ENCODE measurements at regions not wholly inside any gene's neighbourhood (a gene's known extent, or its start where the extent isn't known, plus 50 kb on each side); places are given as distances from the start of the nearest gene placed in this dataset.

GRCh38 chrX:10714531-10714930 lies 94.1 kb upstream of the MID1 start:
- Mint-ChIP-seq H3K27me3 (ENCODE audit: low read depth) (no peaks in the 10 kb centered on the region), H3K4me1 (peaks cover 10% of the 10 kb centered on the region), H3K27ac (no peak overlapping the region), H3K36me3 (peaks cover 6% of the 10 kb centered on the region), H3K4me3 (no peak overlapping the region), H3K9me3 (peaks cover 24% of the 10 kb centered on the region)
- DNase-seq (ENCODE audit: low spot score in 2 of 2, unreplicated experiment in 2 of 2), result no peak
- TF ChIP-seq, protein P1, sequence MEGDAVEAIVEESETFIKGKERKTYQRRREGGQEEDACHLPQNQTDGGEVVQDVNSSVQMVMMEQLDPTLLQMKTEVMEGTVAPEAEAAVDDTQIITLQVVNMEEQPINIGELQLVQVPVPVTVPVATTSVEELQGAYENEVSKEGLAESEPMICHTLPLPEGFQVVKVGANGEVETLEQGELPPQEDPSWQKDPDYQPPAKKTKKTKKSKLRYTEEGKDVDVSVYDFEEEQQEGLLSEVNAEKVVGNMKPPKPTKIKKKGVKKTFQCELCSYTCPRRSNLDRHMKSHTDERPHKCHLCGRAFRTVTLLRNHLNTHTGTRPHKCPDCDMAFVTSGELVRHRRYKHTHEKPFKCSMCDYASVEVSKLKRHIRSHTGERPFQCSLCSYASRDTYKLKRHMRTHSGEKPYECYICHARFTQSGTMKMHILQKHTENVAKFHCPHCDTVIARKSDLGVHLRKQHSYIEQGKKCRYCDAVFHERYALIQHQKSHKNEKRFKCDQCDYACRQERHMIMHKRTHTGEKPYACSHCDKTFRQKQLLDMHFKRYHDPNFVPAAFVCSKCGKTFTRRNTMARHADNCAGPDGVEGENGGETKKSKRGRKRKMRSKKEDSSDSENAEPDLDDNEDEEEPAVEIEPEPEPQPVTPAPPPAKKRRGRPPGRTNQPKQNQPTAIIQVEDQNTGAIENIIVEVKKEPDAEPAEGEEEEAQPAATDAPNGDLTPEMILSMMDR (IDR thresholded peaks at IDR 0.05; ENCODE audit: unreplicated experiment), result no peak

DNA sequence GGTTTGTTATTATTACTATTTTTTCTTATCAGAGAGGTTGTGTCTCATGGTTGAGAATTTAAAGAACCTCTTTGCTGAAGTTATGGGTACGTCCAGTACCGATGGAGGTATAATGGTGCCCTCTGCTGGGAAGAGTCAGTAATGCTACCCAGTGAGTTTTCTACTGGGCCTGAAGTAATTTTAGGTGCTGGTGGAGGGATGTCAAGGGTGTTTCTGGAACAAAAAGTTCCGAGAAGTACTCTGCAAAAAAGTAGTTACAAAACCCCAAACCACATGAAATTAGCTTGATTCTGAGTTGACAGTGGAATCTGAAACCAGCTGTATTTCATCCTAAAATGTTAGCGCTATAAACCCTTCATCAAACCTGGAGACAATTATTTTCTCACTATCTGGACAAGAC lies 102.5 kb upstream of the MID1 start:
- TF ChIP-seq, protein P1 (IDR thresholded peaks at IDR 0.05; ENCODE audit: unreplicated experiment), result peak; percentile 77
- peak in 1 of 2 experiments; percentile 62 for DNase-seq (ENCODE audit: low spot score in 2 of 2, unreplicated experiment in 2 of 2)
- Mint-ChIP-seq H3K27ac (peak overlapping the region; percentile 84), H3K4me1 (peaks cover 14% of the 10 kb centered on the region), H3K27me3 (ENCODE audit: low read depth) (no peaks in the 10 kb centered on the region), H3K36me3 (peaks cover 3% of the 10 kb centered on the region), H3K4me3 (no peak overlapping the region), H3K9me3 (peaks cover 11% of the 10 kb centered on the region)

- no peak for DNase-seq (ENCODE audit: low spot score in 2 of 2, unreplicated experiment in 2 of 2)
- Mint-ChIP-seq H3K4me1 (peaks cover 19% of the 10 kb centered on the region), H3K4me3 (no peak overlapping the region), H3K36me3 (no peaks in the 10 kb centered on the region), H3K27ac (no peak overlapping the region), H3K9me3 (peaks cover 7% of the 10 kb centered on the region), H3K27me3 (ENCODE audit: low read depth) (no peaks in the 10 kb centered on the region)
- TF ChIP-seq, protein P1 (IDR thresholded peaks at IDR 0.05; ENCODE audit: unreplicated experiment), result peak; percentile 72
Measured at GRCh38 chrX:10725071-10725470, 104.7 kb upstream of the MID1 start.

DNA sequence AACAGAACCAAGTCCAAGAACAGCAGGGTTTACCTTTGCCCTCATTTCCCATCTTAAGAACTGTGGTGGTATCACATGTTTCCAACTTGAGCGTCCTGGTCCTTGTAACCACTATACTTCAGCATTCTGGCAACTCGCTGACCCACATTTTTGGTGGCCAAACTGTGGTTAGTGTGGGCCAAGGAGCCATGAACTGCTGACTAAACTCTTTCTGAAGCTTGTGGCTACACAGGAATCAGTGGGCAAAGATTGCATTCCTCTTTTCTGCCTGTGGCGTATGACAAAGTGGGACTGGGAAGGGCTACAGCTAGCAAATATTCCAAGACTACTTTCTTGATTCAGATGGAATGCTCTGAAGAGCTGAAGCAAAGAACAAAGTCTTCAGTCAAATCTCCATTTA lies 106.3 kb upstream of the MID1 start:
- H3K4me1 Mint-ChIP-seq, result peaks cover 19% of the 10 kb centered on the region
- no peak for DNase-seq (ENCODE audit: low spot score in 2 of 2, unreplicated experiment in 2 of 2)
- H3K27ac Mint-ChIP-seq, result peak overlapping the region; percentile 47
- H3K36me3 Mint-ChIP-seq, result no peaks in the 10 kb centered on the region
- peaks cover 11% of the 10 kb centered on the region for H3K9me3 Mint-ChIP-seq
- TF ChIP-seq, protein P1 (IDR thresholded peaks at IDR 0.05; ENCODE audit: unreplicated experiment), result no peak
- H3K27me3 Mint-ChIP-seq (ENCODE audit: low read depth), result no peaks in the 10 kb centered on the region
- no peak overlapping the region for H3K4me3 Mint-ChIP-seq

DNA sequence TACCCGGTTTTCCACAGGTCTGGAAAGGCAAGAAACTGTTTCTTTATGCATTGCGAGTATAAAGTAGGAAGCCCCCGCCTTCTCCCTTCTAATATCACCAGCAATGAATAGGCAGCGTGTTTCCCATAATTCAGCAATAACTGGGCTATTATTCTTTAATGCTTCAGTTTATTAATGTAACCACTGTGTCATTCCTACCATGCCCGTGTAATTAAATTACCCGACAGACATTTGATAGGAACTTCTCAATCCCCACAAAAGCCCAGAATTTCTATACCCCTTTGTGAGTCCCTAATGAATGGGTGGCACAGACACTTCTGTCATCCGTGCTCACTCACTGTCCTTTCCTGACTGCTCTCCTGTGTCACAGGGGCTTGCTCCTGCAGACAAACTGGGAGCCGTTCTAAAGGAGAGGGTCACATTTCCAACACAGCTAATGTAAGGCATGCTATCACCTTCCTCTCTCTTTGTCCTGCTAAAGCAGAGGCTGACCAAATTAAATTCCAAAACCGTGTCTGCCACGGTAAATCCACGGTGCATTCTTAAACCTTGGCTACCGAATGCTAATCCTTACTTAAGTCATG lies 108.5 kb upstream of the MID1 start:
- no peak overlapping the region for H3K4me3 Mint-ChIP-seq
- no peaks in the 10 kb centered on the region for H3K27me3 Mint-ChIP-seq (ENCODE audit: low read depth)
- no peak for DNase-seq (ENCODE audit: low spot score in 2 of 2, unreplicated experiment in 2 of 2)
- peaks cover 5% of the 10 kb centered on the region for H3K4me1 Mint-ChIP-seq
- no peak overlapping the region for H3K27ac Mint-ChIP-seq
- TF ChIP-seq, protein P1 (IDR thresholded peaks at IDR 0.05; ENCODE audit: unreplicated experiment), result no peak
- H3K36me3 Mint-ChIP-seq, result no peaks in the 10 kb centered on the region
- H3K9me3 Mint-ChIP-seq, result peaks cover 8% of the 10 kb centered on the region

DNA sequence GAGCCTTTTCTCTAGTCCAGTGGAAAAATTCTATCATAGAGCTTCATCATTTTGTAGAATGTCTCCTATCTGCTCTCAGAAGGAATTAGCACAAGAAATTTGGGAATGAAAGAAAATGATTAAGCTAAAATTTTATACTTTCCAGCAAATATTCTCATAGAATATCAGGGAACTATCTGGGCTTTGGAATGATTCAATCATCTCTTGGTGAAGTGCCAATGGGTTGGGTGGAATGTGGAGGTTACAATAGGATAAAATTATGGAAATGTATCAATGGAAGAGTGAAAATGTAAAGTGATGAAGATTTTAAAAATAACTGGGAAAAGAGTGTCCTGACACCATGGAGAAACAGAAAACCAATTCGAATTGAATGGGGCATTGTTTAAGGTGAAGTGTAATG lies 119.0 kb upstream of the MID1 start:
- Mint-ChIP-seq H3K4me3 (no peak overlapping the region), H3K27ac (no peak overlapping the region), H3K9me3 (peaks cover 15% of the 10 kb centered on the region), H3K36me3 (no peaks in the 10 kb centered on the region), H3K27me3 (ENCODE audit: low read depth) (no peaks in the 10 kb centered on the region), H3K4me1 (peaks cover 35% of the 10 kb centered on the region)
- TF ChIP-seq, protein P1 (IDR thresholded peaks at IDR 0.05; ENCODE audit: unreplicated experiment), result no peak
- no peak for DNase-seq (ENCODE audit: low spot score in 2 of 2, unreplicated experiment in 2 of 2)

Data from mesothelial cell of epicardium (in vitro differentiated cells).